Ovary (tissue), 3 donors: ENCODE measurements at regions not wholly inside any gene's neighbourhood (a gene's known extent, or its start where the extent isn't known, plus 50 kb on each side); places are given as distances from the start of the nearest gene placed in this dataset.
"Not testable (repeated sequence)": the region's sequence is repeated elsewhere in the genome, so short reads cannot be mapped to it uniquely, and the experiment has no call there.

Experiments used
- POLR2A ChIP-seq: fragments of 450-650 bp; IDR thresholded peaks from one replicate; pipeline ENCODE4 v1.6.1; 2017; ENCODE audit warnings: antibody characterized with exemption, mild to moderate bottlenecking, moderate library complexity
- TF ChIP-seq, protein P1 (sequence below), 3 donors: fragments of 450-650 bp in 2 of 3; fragments of 200-600 bp in 1 of 3; IDR thresholded peaks; one replicate each; pipeline versions ENCODE4 v1.5.1 to v1.8.0; 2016 to 2022; ENCODE audit warnings: antibody characterized with exemption in 3 of 3, mild to moderate bottlenecking in 1 of 3
- donor health status: DM: no; HTN: no; CAD: no.

- not testable (repeated sequence) for TF ChIP-seq POLR2A
- TF ChIP-seq, protein P1, sequence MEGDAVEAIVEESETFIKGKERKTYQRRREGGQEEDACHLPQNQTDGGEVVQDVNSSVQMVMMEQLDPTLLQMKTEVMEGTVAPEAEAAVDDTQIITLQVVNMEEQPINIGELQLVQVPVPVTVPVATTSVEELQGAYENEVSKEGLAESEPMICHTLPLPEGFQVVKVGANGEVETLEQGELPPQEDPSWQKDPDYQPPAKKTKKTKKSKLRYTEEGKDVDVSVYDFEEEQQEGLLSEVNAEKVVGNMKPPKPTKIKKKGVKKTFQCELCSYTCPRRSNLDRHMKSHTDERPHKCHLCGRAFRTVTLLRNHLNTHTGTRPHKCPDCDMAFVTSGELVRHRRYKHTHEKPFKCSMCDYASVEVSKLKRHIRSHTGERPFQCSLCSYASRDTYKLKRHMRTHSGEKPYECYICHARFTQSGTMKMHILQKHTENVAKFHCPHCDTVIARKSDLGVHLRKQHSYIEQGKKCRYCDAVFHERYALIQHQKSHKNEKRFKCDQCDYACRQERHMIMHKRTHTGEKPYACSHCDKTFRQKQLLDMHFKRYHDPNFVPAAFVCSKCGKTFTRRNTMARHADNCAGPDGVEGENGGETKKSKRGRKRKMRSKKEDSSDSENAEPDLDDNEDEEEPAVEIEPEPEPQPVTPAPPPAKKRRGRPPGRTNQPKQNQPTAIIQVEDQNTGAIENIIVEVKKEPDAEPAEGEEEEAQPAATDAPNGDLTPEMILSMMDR (IDR thresholded peaks at IDR 0.05), result not testable (repeated sequence)
Observed at GRCh38 chr2:87326754-87327153, 305.1 kb upstream of the PLGLB1 start.
